ENCODE measurements at regions not wholly inside any gene's neighbourhood (a gene's known extent, or its start where the extent isn't known, plus 50 kb on each side); places are given as distances from the start of the nearest gene placed in this dataset.

- no peaks in the 10 kb centered on the region for H3K9me1 ChIP-seq (ENCODE audit: control insufficient read depth, extremely low read depth, insufficient read depth, low read length)
- FAIRE-seq (no peak), DNase-seq (ENCODE audit: low read depth, low spot score) (no peak)
- no peak for TF ChIP-seq EZH2 (IDR thresholded peaks at IDR 0.05; ENCODE audit: low read length)
- no peak for TF ChIP-seq CTCF (optimal IDR thresholded peaks at IDR 0.05 in 1 of 3, IDR thresholded peaks at IDR 0.05 in 1 of 3, conservative IDR thresholded peaks at IDR 0.05 in 1 of 3; ENCODE audit: extremely low read depth in 1 of 3, insufficient read depth in 2 of 3, low read length in 3 of 3)
- no peaks in the 10 kb centered on the region for H3K9me3 ChIP-seq (ENCODE audit: control insufficient read depth, low read depth, low read length)
- H3K4me1 ChIP-seq (ENCODE audit: control insufficient read depth, extremely low read depth, insufficient read depth, low read length) = no peaks in the 10 kb centered on the region
- no peaks in the 10 kb centered on the region for H3K27me3 ChIP-seq (ENCODE audit: control insufficient read depth, extremely low read depth, insufficient read depth, low read length)
- no peaks in the 10 kb centered on the region for H3K36me3 ChIP-seq (ENCODE audit: control insufficient read depth in 2 of 2, extremely low read depth in 1 of 2, insufficient read depth in 2 of 2, low read length in 2 of 2)
- no peak overlapping the region for H3K9ac ChIP-seq (ENCODE audit: control insufficient read depth, extremely low read depth, insufficient read depth, low read length)
- H3K4me3 ChIP-seq (ENCODE audit: control insufficient read depth in 2 of 3, extremely low read depth in 1 of 3, insufficient read depth in 2 of 3, low read depth in 1 of 3, low read length in 3 of 3) = no peak overlapping the region
- H3K4me2 ChIP-seq (ENCODE audit: control insufficient read depth, extremely low read depth, insufficient read depth, low read depth, low read length) = no peak overlapping the region
- no peaks in the 10 kb centered on the region for H4K20me1 ChIP-seq (ENCODE audit: control insufficient read depth, extremely low read depth, insufficient read depth, low read length)
- dilution Hi-C loops (cut with MboI; ENCODE audit: extremely low pct_ligation_motif_present, low sequenced_read_pairs) = no loop called here
- H3K27ac ChIP-seq (ENCODE audit: control insufficient read depth, insufficient read depth, low read length) = no peak overlapping the region
- no peak overlapping the region for H2AFZ ChIP-seq (ENCODE audit: control insufficient read depth, low read length)
- no peaks in the 10 kb centered on the region for H3K79me2 ChIP-seq (ENCODE audit: control insufficient read depth, insufficient read depth, low read length)
These were observed 706.2 kb downstream of the TBL1XR1 start for GRCh38 chr3:176491084-176491483.

GRCh38 chr3:176490357-176490756 is 706.9 kb downstream of the TBL1XR1 start:
- H3K9ac ChIP-seq (ENCODE audit: control insufficient read depth, extremely low read depth, insufficient read depth, low read length) = no peak overlapping the region
- H4K20me1 ChIP-seq (ENCODE audit: control insufficient read depth, extremely low read depth, insufficient read depth, low read length) = no peaks in the 10 kb centered on the region
- H3K4me2 ChIP-seq (ENCODE audit: control insufficient read depth, extremely low read depth, insufficient read depth, low read depth, low read length) = no peak overlapping the region
- no peaks in the 10 kb centered on the region for H3K9me3 ChIP-seq (ENCODE audit: control insufficient read depth, low read depth, low read length)
- FAIRE-seq (no peak), DNase-seq (ENCODE audit: low read depth, low spot score) (no peak)
- no peaks in the 10 kb centered on the region for H3K9me1 ChIP-seq (ENCODE audit: control insufficient read depth, extremely low read depth, insufficient read depth, low read length)
- no peaks in the 10 kb centered on the region for H3K36me3 ChIP-seq (ENCODE audit: control insufficient read depth in 2 of 2, extremely low read depth in 1 of 2, insufficient read depth in 2 of 2, low read length in 2 of 2)
- no peaks in the 10 kb centered on the region for H3K79me2 ChIP-seq (ENCODE audit: control insufficient read depth, insufficient read depth, low read length)
- H2AFZ ChIP-seq (ENCODE audit: control insufficient read depth, low read length) = no peak overlapping the region
- dilution Hi-C loops (cut with MboI; ENCODE audit: extremely low pct_ligation_motif_present, low sequenced_read_pairs) = no loop called here
- TF ChIP-seq EZH2 (IDR thresholded peaks at IDR 0.05; ENCODE audit: low read length) (no peak), CTCF (optimal IDR thresholded peaks at IDR 0.05 in 1 of 3, IDR thresholded peaks at IDR 0.05 in 1 of 3, conservative IDR thresholded peaks at IDR 0.05 in 1 of 3; ENCODE audit: extremely low read depth in 1 of 3, insufficient read depth in 2 of 3, low read length in 3 of 3) (no peak)
- H3K4me3 ChIP-seq (ENCODE audit: control insufficient read depth in 2 of 3, extremely low read depth in 1 of 3, insufficient read depth in 2 of 3, low read depth in 1 of 3, low read length in 3 of 3) = no peak overlapping the region
- no peaks in the 10 kb centered on the region for H3K27me3 ChIP-seq (ENCODE audit: control insufficient read depth, extremely low read depth, insufficient read depth, low read length)
- no peak overlapping the region for H3K27ac ChIP-seq (ENCODE audit: control insufficient read depth, insufficient read depth, low read length)
- H3K4me1 ChIP-seq (ENCODE audit: control insufficient read depth, extremely low read depth, insufficient read depth, low read length) = no peaks in the 10 kb centered on the region
